Mammary epithelial cell (primary cell): ENCODE measurements at regions not wholly inside any gene's neighbourhood (a gene's known extent, or its start where the extent isn't known, plus 50 kb on each side); places are given as distances from the start of the nearest gene placed in this dataset.

Source experiments
- EZH2 ChIP-seq: IDR thresholded peaks from 2 replicates; pipeline ENCODE4 v1.6.1; 2012; ENCODE audit warnings: low read length, inconsistent platforms, borderline replicate concordance
- TF ChIP-seq, protein P1 (sequence below), 2 donors: IDR thresholded peaks in 1 of 2; conservative IDR thresholded peaks in 1 of 2; 2 replicates each; pipeline ENCODE4 v1.5.1; 2011 to 2012; ENCODE audit warnings: inconsistent platforms in 2 of 2, low read length in 2 of 2, mild to moderate bottlenecking in 2 of 2, control low read depth in 1 of 2, low read depth in 1 of 2; ENCODE audit not compliant: insufficient read depth in 1 of 2; ENCODE audit errors: extremely low read depth in 1 of 2

DNA sequence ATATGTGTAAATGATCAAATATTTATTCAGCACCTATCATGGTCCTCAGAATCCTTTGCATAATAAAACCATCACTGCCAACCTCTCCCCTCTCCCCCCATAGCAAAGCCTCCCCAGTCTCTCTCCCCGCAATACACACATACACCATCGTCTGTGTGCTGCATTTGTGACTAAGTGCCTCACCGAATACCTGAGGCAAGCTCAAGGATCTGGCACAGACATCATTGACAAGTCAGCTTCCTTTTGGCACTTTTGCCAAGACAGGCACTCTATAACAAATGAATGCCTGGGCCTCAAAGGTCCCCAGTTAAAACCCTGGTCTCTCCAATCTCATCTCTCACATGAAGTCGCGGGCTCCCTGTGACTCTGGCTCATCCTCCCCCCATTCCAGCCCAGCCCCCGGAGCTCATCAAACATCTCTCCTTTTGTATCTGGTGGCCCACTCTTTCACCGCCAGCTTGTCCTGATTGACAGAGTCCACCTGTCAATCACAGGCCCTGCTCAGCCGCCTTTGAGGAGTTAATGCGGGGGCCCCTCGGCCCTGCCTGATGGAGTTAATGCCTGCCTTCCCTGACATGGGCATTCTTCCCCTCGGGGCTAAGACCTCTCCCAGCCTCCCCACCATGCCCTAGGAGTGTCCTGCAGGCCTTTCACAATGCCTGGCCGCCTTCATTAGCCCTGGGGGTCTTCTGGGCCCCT is 135.8 kb upstream of the ATP6AP2 start:
- TF ChIP-seq, protein P1, sequence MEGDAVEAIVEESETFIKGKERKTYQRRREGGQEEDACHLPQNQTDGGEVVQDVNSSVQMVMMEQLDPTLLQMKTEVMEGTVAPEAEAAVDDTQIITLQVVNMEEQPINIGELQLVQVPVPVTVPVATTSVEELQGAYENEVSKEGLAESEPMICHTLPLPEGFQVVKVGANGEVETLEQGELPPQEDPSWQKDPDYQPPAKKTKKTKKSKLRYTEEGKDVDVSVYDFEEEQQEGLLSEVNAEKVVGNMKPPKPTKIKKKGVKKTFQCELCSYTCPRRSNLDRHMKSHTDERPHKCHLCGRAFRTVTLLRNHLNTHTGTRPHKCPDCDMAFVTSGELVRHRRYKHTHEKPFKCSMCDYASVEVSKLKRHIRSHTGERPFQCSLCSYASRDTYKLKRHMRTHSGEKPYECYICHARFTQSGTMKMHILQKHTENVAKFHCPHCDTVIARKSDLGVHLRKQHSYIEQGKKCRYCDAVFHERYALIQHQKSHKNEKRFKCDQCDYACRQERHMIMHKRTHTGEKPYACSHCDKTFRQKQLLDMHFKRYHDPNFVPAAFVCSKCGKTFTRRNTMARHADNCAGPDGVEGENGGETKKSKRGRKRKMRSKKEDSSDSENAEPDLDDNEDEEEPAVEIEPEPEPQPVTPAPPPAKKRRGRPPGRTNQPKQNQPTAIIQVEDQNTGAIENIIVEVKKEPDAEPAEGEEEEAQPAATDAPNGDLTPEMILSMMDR (conservative IDR thresholded peaks at IDR 0.05 in 1 of 2, IDR thresholded peaks at IDR 0.05 in 1 of 2; ENCODE audit: extremely low read depth in 1 of 2, insufficient read depth in 1 of 2, low read depth in 1 of 2, low read length in 2 of 2): no peak
- TF ChIP-seq EZH2: no peak
